Osteocyte (in vitro differentiated cells): ENCODE measurements at regions not wholly inside any gene's neighbourhood (a gene's known extent, or its start where the extent isn't known, plus 50 kb on each side); places are given as distances from the start of the nearest gene placed in this dataset.
A peak's percentile ranks its signal among the peaks of the same experiment; 100 is the strongest.

Experiments
- DNase-seq: peaks from one replicate; pipeline ENCODE4 v3.0.0; 2021; ENCODE audit warnings: mixed read lengths; ENCODE audit not compliant: unreplicated experiment; ENCODE audit errors: extremely low spot score
- H3K27ac Mint-ChIP-seq: one replicate; pipeline ENCODE4 v1.8.0; 2021; ENCODE audit warnings: mild to moderate bottlenecking, mixed read lengths; ENCODE audit not compliant: unreplicated experiment
- H3K27me3 Mint-ChIP-seq: one replicate; pipeline ENCODE4 v1.8.0; 2021; ENCODE audit warnings: mixed read lengths; ENCODE audit not compliant: unreplicated experiment
- H3K36me3 Mint-ChIP-seq: one replicate; pipeline ENCODE4 v1.8.0; 2021; ENCODE audit warnings: mixed read lengths; ENCODE audit not compliant: unreplicated experiment
- H3K4me1 Mint-ChIP-seq: one replicate; pipeline ENCODE4 v1.8.0; 2021; ENCODE audit warnings: mixed read lengths; ENCODE audit not compliant: unreplicated experiment
- H3K4me3 Mint-ChIP-seq: one replicate; pipeline ENCODE4 v1.8.0; 2021; ENCODE audit warnings: mild to moderate bottlenecking, moderate library complexity, mixed read lengths; ENCODE audit not compliant: unreplicated experiment
- H3K9me3 Mint-ChIP-seq: one replicate; pipeline ENCODE4 v1.8.0; 2021; ENCODE audit warnings: mixed read lengths; ENCODE audit not compliant: unreplicated experiment
- TF ChIP-seq, protein P1 (sequence below): fragments of 200-600 bp; sonication (generic); IDR thresholded peaks from 2 replicates; pipeline ENCODE4 v1.5.0; 2021; ENCODE audit warnings: antibody characterized with exemption, mild to moderate bottlenecking, moderate library complexity

GRCh38 chr6:168887621-168888020 lies 366.0 kb downstream of the THBS2 start:
- Mint-ChIP-seq H3K4me1 (peaks cover 6% of the 10 kb centered on the region), H3K36me3 (no peaks in the 10 kb centered on the region), H3K9me3 (no peaks in the 10 kb centered on the region), H3K27ac (no peak overlapping the region), H3K4me3 (no peak overlapping the region), H3K27me3 (peaks cover 26% of the 10 kb centered on the region)
- DNase-seq = no peak
- TF ChIP-seq, protein P1, sequence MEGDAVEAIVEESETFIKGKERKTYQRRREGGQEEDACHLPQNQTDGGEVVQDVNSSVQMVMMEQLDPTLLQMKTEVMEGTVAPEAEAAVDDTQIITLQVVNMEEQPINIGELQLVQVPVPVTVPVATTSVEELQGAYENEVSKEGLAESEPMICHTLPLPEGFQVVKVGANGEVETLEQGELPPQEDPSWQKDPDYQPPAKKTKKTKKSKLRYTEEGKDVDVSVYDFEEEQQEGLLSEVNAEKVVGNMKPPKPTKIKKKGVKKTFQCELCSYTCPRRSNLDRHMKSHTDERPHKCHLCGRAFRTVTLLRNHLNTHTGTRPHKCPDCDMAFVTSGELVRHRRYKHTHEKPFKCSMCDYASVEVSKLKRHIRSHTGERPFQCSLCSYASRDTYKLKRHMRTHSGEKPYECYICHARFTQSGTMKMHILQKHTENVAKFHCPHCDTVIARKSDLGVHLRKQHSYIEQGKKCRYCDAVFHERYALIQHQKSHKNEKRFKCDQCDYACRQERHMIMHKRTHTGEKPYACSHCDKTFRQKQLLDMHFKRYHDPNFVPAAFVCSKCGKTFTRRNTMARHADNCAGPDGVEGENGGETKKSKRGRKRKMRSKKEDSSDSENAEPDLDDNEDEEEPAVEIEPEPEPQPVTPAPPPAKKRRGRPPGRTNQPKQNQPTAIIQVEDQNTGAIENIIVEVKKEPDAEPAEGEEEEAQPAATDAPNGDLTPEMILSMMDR = no peak

DNA sequence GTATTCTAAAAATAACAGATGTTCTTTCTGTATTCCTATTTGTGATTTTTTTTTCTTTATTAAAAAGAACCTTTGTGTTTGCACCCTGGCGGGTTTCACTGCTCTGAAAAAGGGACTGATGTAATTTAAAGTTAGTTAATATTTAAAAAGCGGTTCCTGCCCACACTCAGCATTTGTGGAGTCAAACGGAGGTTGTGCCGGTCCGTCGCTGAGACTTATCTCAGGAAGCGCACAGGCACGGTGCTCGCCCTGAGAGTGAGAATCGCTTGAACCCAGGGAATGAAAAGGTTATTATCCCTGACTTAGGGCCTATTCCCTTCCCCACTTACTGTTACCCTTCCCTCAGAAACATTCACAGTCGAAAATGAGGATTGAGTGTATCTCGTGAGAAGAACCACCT lies 366.7 kb downstream of the THBS2 start:
- DNase-seq = no peak
- Mint-ChIP-seq H3K4me3 (no peak overlapping the region), H3K27ac (no peak overlapping the region), H3K4me1 (peaks cover 6% of the 10 kb centered on the region), H3K27me3 (peaks cover 32% of the 10 kb centered on the region), H3K36me3 (no peaks in the 10 kb centered on the region), H3K9me3 (no peaks in the 10 kb centered on the region)
- TF ChIP-seq, protein P1 = no peak

DNA sequence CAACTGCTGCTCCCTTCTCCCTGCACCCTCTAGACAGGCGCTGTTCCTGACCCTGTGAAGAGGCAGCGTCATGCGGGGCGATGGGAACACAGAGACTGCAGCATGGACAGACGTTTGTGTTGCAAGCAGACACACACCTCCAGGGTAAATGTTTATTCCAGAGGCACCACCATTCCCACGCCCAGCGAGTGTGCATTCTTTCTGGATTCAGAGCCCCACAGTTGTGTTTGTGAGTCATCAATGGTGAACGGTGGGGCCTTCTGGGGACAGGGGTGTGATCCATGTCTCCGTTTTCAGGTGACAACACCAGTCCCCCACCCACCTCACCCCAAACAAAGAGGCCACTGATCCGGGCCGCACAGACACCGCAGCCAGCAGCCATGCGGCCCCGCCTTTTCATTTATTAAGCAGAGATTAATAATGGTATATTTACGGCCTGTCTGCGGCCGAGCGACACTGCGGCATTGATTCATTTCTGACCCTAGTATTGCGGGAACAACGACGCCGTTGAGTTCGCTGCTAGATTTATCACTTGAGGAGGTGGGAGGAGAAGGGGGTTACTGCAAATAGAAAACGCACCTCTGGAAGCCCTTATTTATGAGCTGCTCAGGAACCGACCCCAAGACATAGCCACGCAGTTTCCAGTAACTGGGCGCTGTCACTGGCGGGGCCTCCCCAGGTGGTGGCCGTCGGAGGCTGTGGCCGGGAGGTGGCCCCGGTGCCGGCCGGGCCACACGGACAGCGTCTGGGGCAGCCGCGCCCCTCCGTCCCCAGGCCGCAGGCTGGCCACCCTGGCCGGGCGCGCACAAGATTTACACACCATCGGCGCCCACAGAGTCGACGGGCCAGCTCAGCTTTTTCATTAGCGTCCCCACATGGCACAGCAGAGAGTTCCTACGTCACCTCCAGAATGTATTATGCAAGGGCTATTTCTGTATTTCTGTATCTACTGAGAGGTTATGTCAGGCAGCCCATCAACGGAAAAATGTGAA lies 367.6 kb downstream of the THBS2 start:
- H3K27ac Mint-ChIP-seq = no peak overlapping the region

DNA sequence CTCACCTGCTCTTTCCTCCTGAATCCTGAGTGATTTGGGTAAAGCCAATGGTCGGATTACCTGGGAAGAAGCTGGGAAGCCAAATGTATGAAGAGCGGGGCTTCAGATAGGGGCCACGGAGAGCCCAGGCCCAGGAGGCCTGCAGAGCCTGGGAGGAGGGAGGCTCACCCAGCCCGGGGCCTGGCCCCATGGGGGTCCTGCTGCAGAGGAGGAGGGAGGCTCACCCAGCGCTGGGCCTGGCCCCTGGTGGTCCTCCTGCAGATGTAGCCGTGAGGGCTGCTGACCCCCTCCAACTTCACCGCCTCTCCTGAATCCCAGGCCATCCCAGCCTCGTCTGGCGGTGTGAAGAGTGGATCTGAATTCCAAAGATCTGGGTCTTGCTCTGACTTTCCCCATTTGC lies 368.4 kb downstream of the THBS2 start:
- TF ChIP-seq, protein P1 = no peak
- H3K4me1 Mint-ChIP-seq = peaks cover 6% of the 10 kb centered on the region

More for the DNA sequence above, 367.6 kb downstream of the THBS2 start:
- DNase-seq = no peak
- Mint-ChIP-seq H3K4me3 (no peak overlapping the region), H3K27me3 (peaks cover 42% of the 10 kb centered on the region), H3K9me3 (no peaks in the 10 kb centered on the region), H3K36me3 (no peaks in the 10 kb centered on the region), H3K4me1 (peaks cover 6% of the 10 kb centered on the region)
- TF ChIP-seq, protein P1 = no peak

DNA sequence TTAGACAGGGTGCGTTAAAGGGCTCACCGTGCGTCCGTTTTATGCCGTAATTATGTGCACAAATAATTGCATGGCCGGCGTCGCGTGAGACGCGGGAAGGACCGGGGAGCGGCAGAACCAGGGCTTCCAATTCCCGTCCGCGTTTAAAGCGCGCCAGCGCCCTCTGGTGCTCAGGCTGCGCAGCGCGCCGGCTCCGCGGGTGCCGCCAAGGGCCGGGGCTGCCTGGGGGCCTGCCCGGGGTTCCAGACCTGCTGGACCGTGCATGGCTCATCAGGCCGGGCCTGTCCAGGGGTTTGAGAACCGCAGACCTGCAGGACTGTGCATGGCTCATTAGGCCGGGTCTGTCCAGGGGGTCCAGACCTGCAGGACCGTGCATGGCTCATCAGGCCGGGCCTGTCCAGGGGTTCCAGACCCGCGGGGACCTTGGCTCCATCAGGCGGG lies 369.0 kb downstream of the THBS2 start:
- peaks cover 45% of the 10 kb centered on the region for H3K27me3 Mint-ChIP-seq
- H3K4me3 Mint-ChIP-seq = peak overlapping the region; percentile 50
- DNase-seq = peak; percentile 93
- peaks cover 6% of the 10 kb centered on the region for H3K4me1 Mint-ChIP-seq
- no peaks in the 10 kb centered on the region for H3K36me3 Mint-ChIP-seq
- H3K27ac Mint-ChIP-seq = no peak overlapping the region
- no peaks in the 10 kb centered on the region for H3K9me3 Mint-ChIP-seq
- TF ChIP-seq, protein P1 = peak; percentile 100

More for the DNA sequence above, 368.4 kb downstream of the THBS2 start:
- no peak for DNase-seq
- Mint-ChIP-seq H3K36me3 (no peaks in the 10 kb centered on the region), H3K27ac (no peak overlapping the region), H3K4me3 (no peak overlapping the region), H3K27me3 (peaks cover 48% of the 10 kb centered on the region), H3K9me3 (no peaks in the 10 kb centered on the region)
